Activated CD4-positive, alpha-beta T cell treated with anti-CD3 and anti-CD28 coated beads for 48 hours (primary cell): ENCODE measurements at regions not wholly inside any gene's neighbourhood (a gene's known extent, or its start where the extent isn't known, plus 50 kb on each side); places are given as distances from the start of the nearest gene placed in this dataset.

Source experiments
- DNase-seq: peaks from one replicate; pipeline ENCODE4 v3.0.0-alpha.2; 2020

GRCh38 chr12:45590646-45591045 is 138.9 kb upstream of the ARID2 start:
- DNase-seq: no peak

GRCh38 chr12:45591635-45592034 is 137.9 kb upstream of the ARID2 start:
- no peak for DNase-seq

GRCh38 chr12:45596366-45596765 is 133.1 kb upstream of the ARID2 start:
- DNase-seq: no peak

DNA sequence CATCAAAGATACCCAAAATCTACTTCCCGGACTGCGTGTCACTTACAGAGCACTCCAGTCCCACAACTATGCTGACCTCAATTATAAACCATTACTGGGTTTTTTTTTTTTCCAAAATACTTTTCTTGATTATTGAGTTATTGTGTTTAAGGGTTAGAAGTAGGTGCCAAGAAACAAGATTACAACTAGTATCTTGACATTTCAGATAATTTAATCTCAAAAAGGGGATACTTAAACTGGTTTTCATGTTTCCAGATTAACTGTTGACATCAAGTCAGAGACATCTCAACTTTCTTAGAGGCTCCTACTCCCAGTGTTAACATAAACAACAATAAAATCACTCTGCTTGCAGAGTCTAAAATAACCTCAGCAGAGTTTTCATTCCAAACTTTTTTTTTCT is 131.2 kb upstream of the ARID2 start:
- DNase-seq: no peak

GRCh38 chr12:45598761-45599160 is 130.7 kb upstream of the ARID2 start:
- DNase-seq: no peak

DNA sequence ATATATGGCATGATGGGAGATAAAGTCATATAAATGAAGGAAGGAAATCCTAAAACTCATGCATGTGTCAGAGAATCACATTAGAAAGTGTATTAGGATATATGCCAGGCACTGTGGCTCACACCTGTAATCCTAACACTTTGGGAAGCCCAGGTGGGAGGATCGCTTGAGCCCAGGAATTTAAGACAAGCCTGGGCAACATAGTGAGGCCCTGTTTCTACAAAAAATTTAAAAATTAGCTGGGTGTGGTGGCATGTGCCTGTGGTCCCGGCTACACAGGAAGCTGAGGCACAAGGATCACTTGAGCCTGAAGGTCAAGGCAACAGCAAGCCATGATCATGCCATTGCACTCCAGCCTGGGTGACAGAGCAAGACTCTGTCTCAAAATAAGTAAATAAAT is 130.3 kb upstream of the ARID2 start:
- no peak for DNase-seq

- DNase-seq: no peak
These were observed 128.1 kb upstream of the ARID2 start for GRCh38 chr12:45601390-45601789.

DNA sequence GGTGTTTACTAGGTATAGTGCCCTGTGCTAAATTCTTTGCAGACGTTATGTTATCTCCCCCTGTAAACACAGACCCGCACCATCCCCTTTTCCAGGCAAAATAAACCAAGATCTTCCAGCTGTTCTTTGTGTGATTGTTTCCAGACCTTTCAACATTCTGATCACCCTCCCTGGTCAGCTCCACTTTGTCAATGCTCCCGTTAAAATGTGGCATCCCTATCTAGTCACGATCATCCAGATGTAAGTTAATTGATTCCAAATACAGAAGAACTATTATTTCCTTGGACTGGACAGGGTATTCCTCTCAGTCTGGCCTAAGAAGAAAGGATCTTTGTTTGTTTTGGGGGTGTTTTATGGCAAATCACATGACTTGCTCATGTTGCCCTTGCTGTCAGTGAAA is 127.6 kb upstream of the ARID2 start:
- no peak for DNase-seq

GRCh38 chr12:45605624-45606023 is 123.9 kb upstream of the ARID2 start:
- DNase-seq: no peak

DNA sequence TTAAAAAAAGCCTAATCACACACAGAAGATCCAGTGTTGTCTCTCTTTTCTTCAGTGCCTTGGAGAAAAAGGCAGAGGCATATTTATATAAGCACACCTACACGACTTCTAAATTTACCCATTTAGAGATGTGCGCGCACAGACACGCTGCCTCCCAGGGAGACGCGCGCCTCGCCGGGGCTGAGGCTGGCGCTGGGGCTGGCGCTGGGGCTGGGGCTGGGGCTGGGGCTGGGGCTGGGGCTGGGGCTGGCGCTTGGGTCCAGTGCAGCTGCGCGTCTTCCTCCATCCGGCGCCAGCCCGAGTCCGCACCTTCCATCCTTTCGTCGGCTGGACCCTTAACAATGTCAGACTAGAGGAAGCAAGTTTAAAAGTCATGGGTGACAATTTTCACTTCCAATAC is 118.4 kb upstream of the ARID2 start:
- no peak for DNase-seq

DNA sequence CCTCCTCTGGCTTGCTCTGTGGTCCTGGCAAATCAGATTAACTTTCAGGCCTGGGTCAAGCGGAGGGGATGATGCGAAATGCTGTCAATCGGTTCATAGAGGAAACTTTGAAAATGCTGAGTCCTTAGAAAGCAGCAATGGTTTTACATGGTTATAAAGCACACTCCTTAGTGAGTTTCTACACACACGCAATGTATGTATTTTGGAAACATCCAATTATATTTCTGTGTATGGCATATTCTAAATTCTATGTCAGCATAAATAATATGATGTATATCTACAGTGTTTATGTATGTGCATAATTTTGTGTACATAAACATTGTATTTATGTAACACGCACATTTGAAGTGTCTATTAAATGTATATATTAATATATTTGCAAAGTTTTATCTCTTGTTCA is 118.0 kb upstream of the ARID2 start:
- DNase-seq: no peak

DNA sequence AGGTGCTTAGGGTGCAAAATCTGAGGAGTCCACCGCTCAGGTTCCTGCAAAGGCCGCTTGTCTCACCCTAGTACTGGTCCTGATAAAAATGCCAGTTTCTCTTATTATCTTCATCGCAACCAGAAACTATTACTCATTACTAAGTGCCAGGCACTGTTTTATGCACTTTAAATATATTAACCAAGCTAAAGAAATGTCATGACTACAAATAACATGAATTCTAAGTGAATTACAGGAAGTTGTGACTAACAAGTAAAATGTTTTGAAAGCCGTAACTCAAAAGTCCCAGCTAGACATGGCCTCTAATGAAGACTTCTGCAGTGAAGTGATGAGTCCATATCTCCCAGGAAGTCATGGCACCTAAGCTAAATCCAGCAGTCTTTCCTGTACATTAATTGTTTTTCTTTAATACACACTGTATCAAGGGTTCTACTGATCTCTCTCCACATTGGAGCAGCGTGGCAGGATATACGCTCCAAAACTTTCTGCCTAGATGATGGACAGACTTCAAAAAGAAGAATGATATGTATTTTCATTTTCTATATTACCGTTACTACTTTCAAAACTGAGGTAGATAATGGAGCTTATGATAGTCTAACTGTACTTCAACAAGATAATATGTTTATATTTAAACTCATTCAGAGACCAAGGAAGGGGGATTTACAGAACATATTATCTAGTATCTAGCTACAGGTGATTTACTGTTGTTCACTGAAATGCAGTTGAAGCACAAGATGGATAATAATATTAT is 117.3 kb upstream of the ARID2 start:
- no peak for DNase-seq

DNA sequence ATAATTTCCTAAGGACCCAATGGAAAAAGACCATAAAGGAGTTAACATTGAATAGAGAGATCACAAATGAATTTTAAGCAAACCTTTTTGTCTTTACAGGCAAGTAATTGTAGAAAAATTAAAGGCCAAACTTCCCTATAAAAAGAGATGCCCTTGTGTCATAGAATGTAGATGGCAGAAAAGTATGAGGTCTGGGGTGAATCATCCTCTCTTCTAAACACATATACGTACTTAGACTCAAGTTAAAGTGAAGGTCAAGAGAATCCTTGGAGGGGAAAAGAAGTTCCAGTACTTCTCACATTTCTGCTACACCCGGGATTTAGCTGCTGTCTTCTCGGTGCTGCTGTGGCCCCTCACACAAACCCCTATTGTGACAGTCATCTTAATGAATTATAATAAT is 116.2 kb upstream of the ARID2 start:
- DNase-seq: no peak

DNA sequence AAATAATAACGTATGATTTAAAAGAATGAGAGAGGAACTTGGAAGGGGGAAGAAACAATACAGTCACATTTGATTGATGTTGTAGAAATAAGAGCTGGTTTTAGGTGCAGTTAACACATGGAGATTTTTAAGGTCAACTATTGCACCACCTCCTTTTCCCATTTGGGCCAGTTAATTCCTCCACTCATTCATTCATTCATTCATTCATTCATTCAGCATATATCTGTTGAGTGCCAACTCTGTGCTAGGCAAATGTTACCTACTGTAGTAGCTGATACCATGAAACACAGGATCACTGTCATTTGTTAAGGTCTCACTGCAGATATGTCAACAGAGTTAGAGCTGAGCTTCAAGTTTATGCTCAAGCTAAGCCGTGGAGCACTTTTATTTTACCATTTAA is 115.7 kb upstream of the ARID2 start:
- DNase-seq: no peak

DNA sequence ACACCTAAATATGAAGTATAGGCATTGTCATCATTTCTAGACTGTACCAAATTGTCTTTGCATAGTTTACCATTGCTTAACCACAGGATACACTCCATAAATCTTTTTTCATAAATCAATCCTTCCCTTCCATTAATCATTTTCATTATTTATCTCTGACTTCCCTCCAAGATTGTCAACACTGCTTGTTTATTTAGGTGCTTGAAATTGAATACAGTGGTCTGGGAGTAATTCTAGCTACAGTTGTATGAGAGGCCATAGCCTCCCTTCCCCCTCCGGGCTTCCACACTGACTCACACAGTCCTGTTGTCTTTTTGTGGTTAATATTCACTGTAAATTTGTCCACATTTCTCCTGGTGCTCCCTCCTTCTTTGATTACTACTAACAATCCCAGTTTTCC is 114.2 kb upstream of the ARID2 start:
- DNase-seq: no peak

DNA sequence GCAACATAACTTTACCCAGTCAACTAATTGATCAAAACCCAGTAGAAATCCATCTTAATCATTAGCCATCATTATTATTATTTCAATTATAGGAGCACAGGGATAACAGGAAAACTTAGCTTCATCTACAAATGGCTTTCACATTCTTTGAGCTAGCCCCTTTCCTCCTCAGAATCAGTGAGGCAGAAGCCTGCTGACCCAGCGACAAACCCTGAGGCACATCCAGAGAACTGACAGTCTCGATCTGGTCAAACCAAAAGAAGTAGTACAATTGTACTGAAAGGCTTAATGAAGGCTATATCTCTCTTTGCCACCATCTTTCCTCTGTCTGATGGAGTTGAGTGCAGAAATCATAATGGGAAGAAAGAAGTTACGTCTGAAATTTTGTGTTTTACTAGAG is 109.8 kb upstream of the ARID2 start:
- DNase-seq: no peak

- DNase-seq: no peak
These were observed 107.8 kb upstream of the ARID2 start for GRCh38 chr12:45621703-45622102.

DNA sequence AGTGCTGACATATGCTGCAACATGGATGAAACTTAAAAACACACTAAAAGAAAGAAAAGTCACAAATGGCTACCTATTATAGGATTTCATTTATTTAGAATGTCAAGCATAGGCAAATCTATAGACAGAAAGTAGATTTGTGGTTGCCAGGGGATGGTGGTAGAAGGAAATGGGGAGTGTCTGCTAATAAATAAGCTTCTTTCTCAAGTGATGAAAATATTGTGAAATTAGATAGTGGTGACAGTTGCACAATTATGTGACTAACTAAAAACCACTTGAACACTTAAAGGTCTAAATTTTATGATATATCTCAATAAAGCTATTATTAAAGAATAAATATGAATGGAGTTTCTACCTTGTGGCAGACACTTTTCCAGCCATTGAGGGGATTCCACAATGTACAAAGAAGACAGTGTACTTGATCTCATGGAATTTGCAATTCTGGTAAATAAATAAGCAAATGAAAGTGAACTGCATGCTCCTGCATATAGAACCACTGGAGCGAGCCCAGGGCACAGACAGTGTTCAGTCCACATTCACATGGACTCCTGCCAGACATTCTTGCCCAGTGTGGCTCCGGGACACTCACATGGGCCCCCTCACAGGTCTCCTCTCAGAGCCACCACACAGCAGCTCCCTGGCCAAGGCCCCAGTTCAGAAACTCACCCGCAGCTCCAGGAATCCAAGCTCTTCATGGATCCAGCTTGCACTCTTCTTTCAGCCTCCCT is 107.1 kb upstream of the ARID2 start:
- no peak for DNase-seq

DNA sequence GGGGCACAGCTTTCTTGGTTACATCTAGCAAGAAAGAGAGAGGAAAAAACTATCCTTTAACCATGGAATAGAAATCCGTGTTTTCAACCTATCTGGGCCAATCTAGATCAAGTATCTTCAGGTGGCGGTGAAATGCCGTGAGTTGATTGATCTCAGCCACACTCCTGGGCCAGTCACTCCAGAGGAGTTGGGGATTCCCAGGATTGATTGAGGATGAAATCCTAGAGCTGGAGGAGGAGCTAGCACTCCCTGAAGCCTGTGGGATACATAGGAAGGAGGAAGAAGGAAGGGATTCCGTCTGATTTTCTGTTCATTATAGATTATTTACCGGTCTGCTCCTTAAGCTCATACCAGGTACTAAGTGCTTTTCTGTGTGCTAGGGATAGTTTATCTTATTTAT is 106.3 kb upstream of the ARID2 start:
- DNase-seq: no peak

- DNase-seq: no peak
These were observed 105.6 kb upstream of the ARID2 start for GRCh38 chr12:45623940-45624339.

DNA sequence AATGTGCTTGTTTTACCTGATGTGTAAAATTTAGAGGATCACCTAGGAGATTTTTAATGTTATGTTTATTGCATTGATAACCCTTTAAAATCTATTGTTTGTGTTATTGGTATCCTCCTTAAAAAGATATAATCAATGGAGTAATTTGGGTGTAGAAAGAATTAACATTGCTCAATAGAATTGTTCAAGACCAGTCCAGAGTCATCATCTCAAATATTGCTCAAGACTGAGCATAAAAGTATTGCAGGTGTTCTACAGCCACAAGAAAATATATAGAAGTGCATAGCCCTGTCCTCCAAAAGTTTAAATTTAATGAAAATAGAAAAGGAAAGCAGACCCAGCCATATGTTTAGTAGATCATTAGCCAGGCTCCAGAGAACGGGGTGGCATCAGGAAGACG is 102.5 kb upstream of the ARID2 start:
- DNase-seq: no peak

DNA sequence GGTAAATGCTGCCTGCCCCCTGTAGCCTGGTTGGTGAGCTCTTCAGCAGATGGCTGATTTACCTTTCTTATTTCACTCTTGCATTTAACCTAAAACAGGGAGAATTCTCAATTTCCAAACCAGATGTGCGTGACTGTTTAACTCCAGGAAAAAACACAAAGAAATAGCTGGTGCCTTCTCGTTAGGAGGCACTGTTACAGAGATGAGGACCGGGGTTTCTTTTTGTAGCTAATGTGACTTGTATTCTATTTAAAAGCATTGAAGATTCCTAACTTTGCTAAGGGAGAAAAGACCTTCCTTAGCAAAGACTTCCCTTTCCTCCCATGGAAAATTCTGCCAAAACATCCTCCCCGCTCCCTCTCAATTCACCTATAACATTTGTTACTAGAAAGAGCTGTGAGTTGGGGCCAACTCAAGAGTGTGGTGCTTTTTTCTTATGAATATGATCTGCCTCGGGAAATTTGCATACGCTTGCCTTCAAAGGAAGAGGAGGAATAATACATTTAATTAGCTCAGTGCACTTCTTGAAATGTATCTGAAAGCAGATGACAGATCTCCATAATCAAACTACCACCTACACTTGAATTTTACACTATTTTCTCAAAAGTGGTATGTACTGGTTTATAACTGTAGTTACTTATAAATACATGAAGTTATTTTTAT is 102.0 kb upstream of the ARID2 start:
- DNase-seq: no peak

GRCh38 chr12:45629292-45629691 is 100.2 kb upstream of the ARID2 start:
- no peak for DNase-seq

GRCh38 chr12:45633733-45634132 is 95.8 kb upstream of the ARID2 start:
- no peak for DNase-seq
